Head of caudate nucleus (tissue), 42 donors: ENCODE measurements at regions not wholly inside any gene's neighbourhood (a gene's known extent, or its start where the extent isn't known, plus 50 kb on each side); places are given as distances from the start of the nearest gene placed in this dataset.

ENCODE experiments used
- DNase-seq, 42 donors: peaks; one replicate each; pipeline versions ENCODE4 v3.0.0 to v3.0.0-alpha.2; 2020 to 2021; ENCODE audit warnings: mixed read lengths in 7 of 42
- intact Hi-C: fragments of 100-400 bp; cut with DNase I; formaldehyde crosslinking; loops from one replicate; pipeline ENCODE4 v1.15.0; 2022

DNA sequence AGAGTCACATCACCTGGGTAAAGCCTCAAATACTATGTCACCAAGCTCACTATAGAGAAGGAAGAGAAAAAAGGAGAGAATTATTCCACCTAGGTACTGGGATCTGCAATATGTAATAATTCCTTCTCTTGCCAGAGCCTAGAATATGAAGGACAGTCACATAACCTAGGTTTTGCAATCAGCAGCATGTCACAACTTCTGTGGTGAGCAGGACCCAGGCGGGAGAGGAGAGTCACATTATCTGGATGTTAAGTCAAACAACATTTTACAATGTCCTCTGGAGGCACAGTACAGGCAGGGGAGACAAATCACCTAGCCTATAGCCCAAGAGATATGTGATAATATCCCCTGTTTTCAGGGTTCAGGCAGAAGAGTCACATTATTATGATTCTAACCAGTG lies 951.2 kb upstream of the TSPY4 start:
- no peak for DNase-seq
- intact Hi-C loops = no loop called here

DNA sequence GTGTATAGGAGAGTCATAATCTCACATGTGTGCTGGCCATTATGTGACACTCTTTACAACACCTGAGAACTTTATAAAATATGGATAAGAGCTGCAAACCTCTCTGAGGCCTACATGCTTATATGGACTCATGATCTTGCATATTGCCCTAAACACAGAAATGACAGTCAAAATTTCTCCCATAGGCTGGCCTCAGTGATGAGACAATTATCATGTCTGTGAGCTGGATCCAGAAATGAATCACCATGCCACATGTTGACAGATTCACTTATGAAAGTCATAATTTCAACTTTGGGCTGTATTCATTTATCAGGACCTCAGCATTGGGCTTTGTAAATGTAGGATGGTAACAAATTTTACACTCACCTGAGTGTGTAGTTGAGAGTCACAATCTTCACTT lies 948.8 kb upstream of the TSPY4 start:
- intact Hi-C loops = no loop called here
- no peak for DNase-seq

DNA sequence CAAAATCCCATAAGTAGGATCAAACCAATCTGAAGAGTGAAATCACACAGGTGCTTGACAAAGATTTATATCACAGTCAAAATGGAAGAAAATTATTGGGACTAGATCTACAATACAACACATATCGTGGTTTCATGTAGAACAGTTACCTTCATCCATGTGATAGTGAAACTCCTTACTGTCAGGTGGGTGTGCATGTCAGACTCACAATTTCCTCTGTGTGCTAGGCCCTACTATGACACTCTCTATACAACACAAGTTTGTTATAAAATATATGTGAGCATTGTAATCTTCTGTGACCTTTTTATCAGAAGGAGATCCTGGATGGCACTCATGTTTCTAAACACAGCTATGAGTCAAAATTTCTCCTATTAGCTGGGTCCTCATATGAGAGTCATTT lies 947.0 kb upstream of the TSPY4 start:
- intact Hi-C loops = no loop called here
- no peak for DNase-seq

DNA sequence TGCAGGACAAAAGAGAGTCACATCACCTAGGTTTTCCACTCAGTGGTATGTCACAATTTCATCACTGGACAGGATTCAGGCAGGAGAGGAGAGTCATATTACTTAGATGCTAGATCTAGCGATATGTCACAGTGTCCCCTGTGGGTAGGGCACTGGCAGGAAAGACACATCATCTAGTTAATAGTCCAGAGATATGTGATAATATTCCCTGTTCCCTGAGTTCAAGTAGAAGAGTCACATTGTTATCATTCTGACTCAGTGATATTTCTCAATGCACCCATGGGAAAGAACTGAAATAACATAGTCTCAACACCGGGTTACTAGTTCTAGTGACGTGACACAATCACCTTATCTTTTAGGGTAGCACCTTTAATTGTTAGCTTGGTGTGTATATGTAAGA lies 944.0 kb upstream of the TSPY4 start:
- intact Hi-C loops = no loop called here
- DNase-seq = no peak

DNA sequence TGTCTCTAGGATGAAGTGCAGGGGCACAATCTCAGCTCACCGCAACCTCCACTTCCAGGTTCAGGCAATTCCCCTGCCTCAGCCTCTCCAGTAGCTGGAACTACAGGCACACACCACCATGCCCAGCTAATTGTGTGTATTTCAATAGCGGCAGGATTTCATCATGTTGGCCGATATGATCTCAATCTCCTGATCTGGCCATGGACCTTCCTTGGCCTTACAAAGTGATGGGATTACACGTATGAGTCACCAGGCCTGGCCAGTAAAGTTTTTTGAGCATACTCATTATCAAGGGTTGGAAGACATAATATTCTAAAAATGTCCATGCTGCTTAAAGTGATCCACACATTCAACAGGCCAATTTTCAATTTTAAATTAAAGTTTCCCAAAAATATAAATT lies 914.4 kb upstream of the TSPY4 start:
- intact Hi-C loops = no loop called here
- no peak for DNase-seq

DNA sequence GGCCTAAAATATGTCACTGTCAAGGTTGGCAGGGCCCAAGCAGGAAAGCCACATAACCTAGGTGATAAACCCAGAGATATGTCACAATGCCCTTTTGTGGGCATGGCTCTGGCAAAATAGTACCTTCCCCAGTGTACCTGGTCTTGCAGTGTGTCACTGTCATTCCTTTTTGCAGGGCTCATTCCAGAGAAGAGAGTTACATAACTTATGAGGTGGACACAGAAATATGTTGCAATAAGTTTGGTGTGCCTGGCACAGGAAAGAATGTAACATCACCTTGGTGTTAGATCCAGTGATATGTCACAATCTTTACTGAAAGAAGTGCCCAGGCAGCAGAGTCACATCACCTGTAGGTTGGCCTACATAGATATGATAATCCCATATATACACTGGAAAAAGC lies 910.8 kb upstream of the TSPY4 start:
- no peak for DNase-seq
- intact Hi-C loops = no loop called here

DNA sequence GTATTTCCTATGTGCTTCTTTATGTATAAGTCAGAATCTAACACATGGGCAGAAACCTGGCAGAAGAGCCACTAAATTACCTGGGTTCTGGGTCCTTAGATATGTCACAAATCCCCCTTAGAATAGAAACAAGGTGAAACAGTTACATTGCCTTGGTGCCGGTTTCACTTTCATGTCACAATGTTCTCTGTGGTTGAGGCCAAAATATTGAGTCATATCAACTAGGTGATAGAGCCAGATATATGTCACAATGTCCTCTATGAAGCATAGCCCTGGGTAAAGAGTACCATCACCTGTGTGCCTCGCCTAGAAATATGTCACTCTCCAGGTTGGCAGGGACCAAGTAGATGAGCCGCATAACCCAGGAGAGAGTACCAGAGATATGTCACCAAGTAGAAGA lies 899.8 kb upstream of the TSPY4 start:
- intact Hi-C loops = no loop called here
- no peak for DNase-seq

DNA sequence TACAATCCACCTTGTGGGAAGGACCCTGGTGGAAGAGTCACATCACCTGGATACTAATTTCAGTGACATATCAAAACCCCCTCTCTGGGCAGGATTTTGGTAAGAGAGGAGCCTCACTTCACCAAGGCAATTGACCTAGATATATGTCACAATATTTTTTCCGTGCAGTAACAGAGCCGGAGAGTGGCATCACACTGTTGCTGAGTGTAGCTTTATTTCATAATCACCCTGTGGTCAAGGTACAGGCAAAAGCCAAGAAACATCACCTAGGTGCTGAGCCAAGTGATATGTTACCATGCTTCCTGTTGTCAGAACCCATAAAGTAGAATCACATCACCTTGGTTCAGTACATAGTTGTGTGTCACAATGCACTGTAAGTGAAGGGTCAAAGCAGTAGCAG lies 895.2 kb upstream of the TSPY4 start:
- DNase-seq = no peak
- intact Hi-C loops = no loop called here

DNA sequence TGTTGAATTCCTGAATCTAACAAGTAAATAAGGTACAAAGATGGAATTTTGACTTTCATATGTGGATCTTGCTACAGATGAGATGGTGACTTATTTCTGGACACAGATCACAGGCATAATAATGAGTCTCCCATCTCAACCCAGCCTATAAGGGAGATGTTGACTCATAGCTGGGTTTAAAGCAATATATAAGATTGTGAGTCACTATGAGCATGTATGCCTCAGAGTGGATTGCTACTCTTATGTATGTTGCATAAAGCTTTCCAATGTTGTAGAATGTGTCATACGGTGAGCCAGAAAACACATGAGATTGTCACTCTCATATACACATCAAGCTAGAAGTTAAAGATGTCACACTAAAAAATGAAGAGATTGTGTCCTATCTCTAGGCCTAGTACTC lies 884.3 kb upstream of the TSPY4 start:
- no peak for DNase-seq
- intact Hi-C loops = no loop called here

DNA sequence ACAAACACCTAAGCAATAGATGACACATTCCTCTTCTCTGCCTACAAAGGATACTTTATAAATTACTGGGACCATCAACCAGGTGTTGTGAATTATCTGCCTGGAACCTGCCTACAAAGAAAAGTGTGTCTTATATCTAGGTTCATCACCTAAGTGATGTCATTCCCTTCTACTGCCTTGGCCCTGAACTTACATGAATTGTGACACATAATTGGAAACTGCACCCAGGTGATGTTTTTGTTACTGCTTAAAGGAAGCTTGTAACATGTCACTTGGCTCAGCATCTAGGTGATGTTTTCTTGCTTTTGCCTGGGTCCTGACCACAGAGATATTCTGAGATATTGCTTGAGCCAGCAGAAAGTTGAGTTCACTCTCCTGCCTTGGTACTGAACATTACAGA lies 870.5 kb upstream of the TSPY4 start:
- DNase-seq = no peak
- intact Hi-C loops = no loop called here

DNA sequence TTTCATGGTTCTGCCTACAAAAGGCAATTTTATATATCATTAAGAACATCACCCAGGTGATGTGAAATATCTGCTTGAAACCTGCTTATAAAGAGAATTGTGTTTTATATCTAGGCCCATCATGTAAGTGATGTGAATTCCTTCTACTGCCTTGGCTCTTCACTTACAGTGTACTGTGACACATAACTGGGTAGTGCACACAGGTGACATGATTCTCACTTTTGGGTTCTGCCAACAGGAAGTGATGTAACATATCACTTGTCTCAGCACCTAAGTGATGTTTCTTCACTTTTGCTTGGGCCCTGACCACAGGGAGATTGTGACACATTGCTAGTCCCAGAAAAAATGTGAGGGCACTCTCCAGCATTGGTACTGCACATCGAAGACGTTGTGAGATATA lies 867.0 kb upstream of the TSPY4 start:
- no peak for DNase-seq
- intact Hi-C loops = no loop called here

DNA sequence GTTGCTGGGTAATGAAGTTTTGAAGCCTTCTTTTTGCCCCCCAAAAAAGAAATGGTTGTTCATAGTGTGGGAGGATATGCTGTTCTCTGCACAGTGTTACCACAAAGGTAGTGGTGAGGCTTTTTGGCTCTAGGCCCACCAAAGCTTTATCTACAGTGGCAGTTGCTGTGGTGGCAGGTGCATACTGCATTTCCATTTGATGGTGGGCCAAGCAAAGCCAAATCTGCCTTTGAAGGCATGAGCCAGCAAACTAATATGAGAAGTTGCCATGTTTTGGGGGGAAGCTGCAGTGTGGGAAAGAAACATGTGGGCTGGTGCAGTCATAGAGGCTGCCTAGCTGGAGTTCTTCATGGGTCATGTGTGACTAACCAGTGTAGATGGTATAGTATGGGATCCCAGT lies 858.1 kb upstream of the TSPY4 start:
- no peak for DNase-seq
- intact Hi-C loops = no loop called here

DNA sequence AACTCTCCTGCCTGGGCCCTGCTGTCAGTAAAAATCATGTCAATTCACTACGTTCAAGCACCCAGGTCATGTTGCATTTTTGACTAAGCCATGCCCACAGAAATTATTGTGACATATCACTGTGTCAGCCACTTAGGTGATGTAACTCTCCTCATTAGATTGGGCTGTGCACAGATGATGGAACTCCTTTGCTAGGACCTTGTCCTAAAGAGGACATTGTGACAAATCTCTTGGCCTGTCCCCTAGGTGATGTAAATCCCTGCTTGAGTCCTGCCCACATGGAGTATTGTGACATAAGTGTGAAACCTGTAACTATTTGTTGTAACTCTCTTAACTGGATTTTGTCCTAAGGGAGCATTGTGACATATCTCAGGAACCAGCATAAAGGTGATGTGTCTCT lies 848.3 kb upstream of the TSPY4 start:
- intact Hi-C loops = no loop called here
- no peak for DNase-seq

DNA sequence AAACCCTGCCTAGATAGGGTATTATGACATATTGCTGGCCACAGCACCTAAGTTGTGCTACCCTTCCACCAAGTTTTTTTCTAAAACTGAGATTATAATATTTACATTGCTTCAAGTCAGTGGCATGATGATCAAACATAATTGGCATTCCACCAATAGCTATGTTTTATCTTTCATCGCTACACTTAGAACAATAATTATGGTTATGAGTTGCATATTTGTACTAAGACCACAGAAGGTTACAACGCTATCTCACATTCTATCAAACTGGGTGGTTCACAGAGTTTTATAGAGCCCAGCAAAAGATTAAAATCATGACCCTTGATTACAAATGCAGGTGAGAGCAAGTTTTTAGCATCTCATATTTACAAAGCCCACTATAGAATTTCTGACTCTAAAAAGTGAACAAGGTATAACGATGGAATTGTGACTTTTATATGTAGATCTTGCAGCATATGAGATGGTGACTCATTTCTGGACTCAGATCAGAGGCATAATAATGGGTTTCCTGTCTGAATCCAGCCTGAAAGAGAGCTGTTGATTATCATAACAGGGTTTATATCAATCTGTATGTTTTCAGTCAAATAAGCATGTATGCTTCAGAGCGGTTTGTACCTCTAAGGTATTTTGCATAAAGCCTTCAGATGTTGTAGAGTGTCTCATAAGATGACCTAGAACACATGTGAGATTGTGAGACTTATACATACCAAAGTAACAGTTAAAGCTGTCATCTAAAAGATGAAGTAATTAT lies 847.2 kb upstream of the TSPY4 start:
- intact Hi-C loops = no loop called here
- DNase-seq = no peak

DNA sequence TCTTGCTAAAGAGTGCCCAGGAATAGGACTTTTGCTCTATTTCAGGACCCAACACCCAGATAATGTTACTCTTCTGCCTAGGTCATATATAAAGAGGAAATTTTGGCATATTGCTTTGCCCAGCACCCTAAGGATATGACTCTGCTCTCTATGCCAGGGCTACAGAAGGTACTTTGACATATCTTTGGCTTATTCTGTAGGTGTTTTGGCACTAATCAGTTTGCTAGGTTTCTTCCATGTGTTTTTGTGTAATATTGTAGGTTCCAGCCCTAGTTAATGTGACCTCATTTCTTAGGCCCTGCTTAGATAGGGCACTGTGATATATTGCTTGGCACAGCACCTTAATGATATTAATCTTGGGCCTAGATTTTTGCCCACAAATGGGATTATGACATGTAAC lies 842.9 kb upstream of the TSPY4 start:
- intact Hi-C loops = no loop called here
- no peak for DNase-seq

DNA sequence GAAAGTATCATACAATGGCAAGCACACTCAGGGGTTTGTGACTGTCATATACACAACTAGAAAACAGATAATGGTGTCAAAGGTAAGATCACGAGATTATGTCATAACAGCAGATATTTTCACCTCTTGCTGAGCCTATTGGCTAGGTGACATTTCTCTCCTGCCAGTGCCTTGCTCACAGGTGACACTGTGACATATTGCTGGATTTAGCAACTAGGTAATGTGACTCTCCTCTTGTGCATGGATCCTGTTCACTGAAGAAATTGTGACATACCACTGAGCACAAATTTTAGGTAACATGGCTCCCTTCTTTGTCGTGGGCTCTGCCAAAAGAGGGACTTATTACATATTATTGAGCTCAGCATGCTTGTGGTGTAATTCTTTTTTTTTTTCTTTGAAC lies 842.0 kb upstream of the TSPY4 start:
- DNase-seq = no peak
- intact Hi-C loops = no loop called here

DNA sequence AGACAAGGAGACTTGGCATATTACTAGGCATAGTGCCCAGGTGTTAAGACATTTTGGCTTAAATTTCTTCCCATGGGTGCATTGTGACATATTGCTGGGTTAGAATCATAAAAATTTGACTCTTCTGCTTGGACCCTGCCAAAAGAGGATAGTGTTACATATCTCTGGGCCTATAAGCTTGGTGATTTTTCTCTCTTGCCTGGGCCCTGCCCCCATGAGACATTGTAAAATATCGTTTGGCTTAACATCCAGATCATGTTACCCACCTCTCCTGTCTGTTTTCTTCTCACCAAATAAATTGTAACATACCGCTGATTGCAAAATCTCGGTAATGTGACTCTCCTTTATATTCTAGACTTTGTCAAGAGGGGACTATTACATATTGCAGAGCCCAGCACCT lies 836.4 kb upstream of the TSPY4 start:
- DNase-seq = no peak
- intact Hi-C loops = no loop called here

DNA sequence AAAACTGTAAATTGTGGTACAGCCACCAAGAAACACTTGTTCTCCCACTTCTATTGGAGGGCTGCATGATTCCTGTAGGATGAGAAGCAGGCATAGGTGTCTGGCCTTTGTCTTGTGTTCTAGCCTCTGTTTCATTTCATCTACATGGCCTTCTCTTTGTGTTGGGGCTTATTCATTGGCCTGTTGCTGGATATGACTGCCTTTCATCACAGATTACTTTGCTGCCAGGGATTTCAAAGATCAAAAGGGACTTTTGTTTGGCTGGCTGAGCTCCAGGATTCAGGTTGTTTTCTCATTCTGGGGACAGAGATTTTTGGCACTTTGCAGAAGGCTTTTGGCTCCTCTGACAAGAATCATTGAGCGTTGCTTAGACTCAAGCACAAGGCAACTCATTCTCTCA lies 803.8 kb upstream of the TSPY4 start:
- intact Hi-C loops = no loop called here
- DNase-seq = no peak

DNA sequence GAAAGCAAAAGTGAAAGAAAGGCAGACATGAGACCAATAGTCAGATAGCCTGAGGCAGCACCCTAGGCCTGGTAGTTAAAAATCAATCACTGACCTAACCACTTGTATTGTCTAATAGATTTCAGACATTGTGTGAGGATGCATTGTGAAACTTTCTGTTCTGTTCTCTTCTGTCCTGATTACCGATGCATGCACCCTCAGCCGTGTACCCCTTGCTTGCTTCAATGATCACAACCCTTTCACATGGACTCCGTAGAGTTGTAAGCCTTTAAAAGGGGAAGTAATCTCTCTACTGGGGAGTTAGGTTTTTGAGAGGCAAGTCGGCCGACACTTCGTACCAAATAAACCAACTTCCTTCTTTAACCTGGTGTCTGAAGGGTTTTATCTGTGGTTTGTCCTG lies 801.6 kb upstream of the TSPY4 start:
- intact Hi-C loops = no loop called here
- DNase-seq = peak in 2 of 42 donors; percentile 13 to 39

DNA sequence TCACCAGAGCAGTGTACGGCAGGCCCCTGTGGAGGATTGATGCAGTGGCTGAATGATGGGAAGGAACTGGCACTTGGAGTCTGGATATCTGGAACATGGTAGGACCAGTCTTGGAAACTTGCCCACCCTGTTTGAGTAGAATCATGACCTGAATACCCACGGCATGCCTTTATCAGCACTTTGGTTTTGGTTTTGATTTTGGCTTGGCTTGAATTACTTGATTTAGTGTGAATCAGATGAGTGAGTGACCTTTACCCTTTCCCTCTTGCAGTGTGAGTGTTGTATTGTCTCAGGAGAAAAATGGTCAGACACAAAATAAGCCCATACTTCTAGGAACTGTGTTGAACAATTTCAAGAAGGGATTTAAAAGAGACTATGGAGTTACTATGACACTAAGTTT lies 801.0 kb upstream of the TSPY4 start:
- DNase-seq = no peak
- intact Hi-C loops = no loop called here

DNA sequence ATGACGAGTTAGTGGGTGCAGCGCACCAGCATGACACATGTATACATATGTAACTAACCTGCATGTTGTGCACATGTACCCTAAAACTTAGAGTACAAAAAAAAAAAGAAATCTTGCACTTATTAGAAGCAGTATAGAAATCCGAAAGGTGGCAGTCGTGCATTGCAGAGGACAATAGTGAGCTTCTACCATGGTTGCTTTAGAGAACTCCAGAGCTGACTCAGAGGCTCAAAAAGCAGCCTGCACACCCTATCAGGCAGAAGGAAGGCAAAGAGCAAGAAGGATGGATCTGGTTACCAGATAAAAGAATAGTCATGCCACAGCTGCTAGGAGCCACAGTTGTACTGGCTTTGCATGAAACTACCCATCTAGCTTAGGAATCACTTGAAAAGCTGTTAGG lies 796.0 kb upstream of the TSPY4 start:
- peak in 7 of 42 donors; percentile 5 to 55 (median 25) for DNase-seq
- intact Hi-C loops = no loop called here

DNA sequence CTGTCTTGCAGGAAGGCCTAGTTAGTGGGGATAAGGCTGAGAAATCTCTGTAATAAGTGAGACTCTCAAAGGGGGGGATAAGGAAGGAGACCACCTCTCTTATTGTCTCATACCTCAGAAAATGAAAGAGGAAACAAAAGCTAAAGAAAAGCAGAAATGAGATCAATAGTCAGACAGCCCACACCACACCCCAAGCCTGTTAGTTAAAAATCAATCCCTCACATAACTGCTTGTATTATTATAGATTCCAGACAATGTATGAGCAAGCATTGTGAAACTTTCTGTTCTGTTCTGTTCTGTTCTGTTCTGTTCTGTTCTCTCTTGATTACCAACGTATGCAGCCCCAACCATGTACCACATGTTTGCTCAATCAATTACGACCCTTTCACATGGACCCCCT lies 792.5 kb upstream of the TSPY4 start:
- DNase-seq = no peak
- intact Hi-C loops = no loop called here
